HG03280 (cell line): ENCODE measurements at regions not wholly inside any gene's neighbourhood (a gene's known extent, or its start where the extent isn't known, plus 50 kb on each side); places are given as distances from the start of the nearest gene placed in this dataset.
"Not testable (repeated sequence)": the region's sequence is repeated elsewhere in the genome, so short reads cannot be mapped to it uniquely, and the experiment has no call there.

Experiments used
- ATAC-seq: cut with Tn5 transposase; IDR thresholded peaks from one replicate; pipeline ENCODE4 v1.9.1; 2021; ENCODE audit warnings: mild to moderate bottlenecking, moderate library complexity; ENCODE audit not compliant: unreplicated experiment

- no peak for ATAC-seq
Measured at GRCh38 chr2:175769200-175769599, 232.9 kb downstream of the LNPK start.

GRCh38 chr2:175766880-175767279 lies 235.2 kb downstream of the LNPK start:
- ATAC-seq, result no peak

- no peak for ATAC-seq
Measured at GRCh38 chr2:175755656-175756386, 246.2 kb downstream of the LNPK start.

- ATAC-seq, result no peak
Measured at GRCh38 chr2:175755169-175755568, 246.9 kb downstream of the LNPK start.

- ATAC-seq, result no peak
Measured at GRCh38 chr2:175750195-175750594, 251.9 kb downstream of the LNPK start.

GRCh38 chr2:175745911-175746310 lies 256.2 kb downstream of the LNPK start:
- ATAC-seq, result no peak

GRCh38 chr2:175744000-175744399 lies 258.1 kb downstream of the LNPK start:
- no peak for ATAC-seq

GRCh38 chr2:175743011-175743410 lies 259.1 kb downstream of the LNPK start:
- no peak for ATAC-seq

- no peak for ATAC-seq
Measured at GRCh38 chr2:175742367-175742766, 259.7 kb downstream of the LNPK start.

- no peak for ATAC-seq
Measured at GRCh38 chr2:175741164-175741563, 260.9 kb downstream of the LNPK start.

- ATAC-seq, result no peak
Measured at GRCh38 chr2:175737722-175738361, 264.2 kb downstream of the LNPK start.

GRCh38 chr2:175734686-175735085 lies 267.4 kb downstream of the LNPK start:
- no peak for ATAC-seq

- no peak for ATAC-seq
Measured at GRCh38 chr2:175732531-175732930, 269.5 kb downstream of the LNPK start.

- no peak for ATAC-seq
Measured at GRCh38 chr2:175730050-175730449, 272.0 kb downstream of the LNPK start.

GRCh38 chr2:175729049-175729706 lies 272.9 kb downstream of the LNPK start:
- ATAC-seq, result no peak

- no peak for ATAC-seq
Measured at GRCh38 chr2:175728032-175728431, 274.0 kb downstream of the LNPK start.

- ATAC-seq, result no peak
Measured at GRCh38 chr2:175726223-175726622, 275.8 kb downstream of the LNPK start.

- ATAC-seq, result no peak
Measured at GRCh38 chr2:175709248-175709647, 292.8 kb downstream of the LNPK start.

- ATAC-seq, result no peak
Measured at GRCh38 chr2:175707322-175707721, 294.7 kb downstream of the LNPK start.

GRCh38 chr2:175704568-175704967 lies 297.5 kb downstream of the LNPK start:
- ATAC-seq, result not testable (repeated sequence)

- ATAC-seq, result no peak
Measured at GRCh38 chr2:175698061-175698460, 304.0 kb downstream of the LNPK start.
